SU-DHL-6 (cell line): ENCODE measurements at regions not wholly inside any gene's neighbourhood (a gene's known extent, or its start where the extent isn't known, plus 50 kb on each side); places are given as distances from the start of the nearest gene placed in this dataset.

Experiments used
- H2AFZ ChIP-seq: fragments of 200-600 bp; sonication (generic); 2 replicates; pipeline ENCODE4 v1.6.1; 2014; ENCODE audit warnings: low read depth, mild to moderate bottlenecking, moderate library complexity, mixed read lengths, antibody characterized with exemption, low read length; ENCODE audit not compliant: severe bottlenecking
- H3F3A ChIP-seq: fragments of 200-600 bp; shearing (Covaris generic); 2 replicates; pipeline ENCODE4 v1.6.0; 2016; ENCODE audit warnings: antibody characterized with exemption, mild to moderate bottlenecking; ENCODE audit not compliant: insufficient read depth
- H3K27ac ChIP-seq: fragments of 200-600 bp; sonication (generic); 2 replicates; pipeline ENCODE4 v1.5.1; 2016; ENCODE audit warnings: low read depth, mild to moderate bottlenecking, low read length, moderate library complexity, mixed read lengths
- H3K27me3 ChIP-seq: fragments of 200-600 bp; sonication (generic), shearing (Covaris generic); 2 replicates; pipeline ENCODE4 v1.6.0; 2014; ENCODE audit warnings: mild to moderate bottlenecking, low read length
- H3K36me3 ChIP-seq: fragments of 200-600 bp; sonication (generic); 2 replicates; pipeline ENCODE4 v1.6.1; 2014; ENCODE audit warnings: mild to moderate bottlenecking, low read length, mixed read lengths
- H3K4me2 ChIP-seq: fragments of 300-600, 200-600 bp; shearing (Covaris generic), sonication (generic); 2 replicates; pipeline ENCODE4 v1.6.0; 2014; ENCODE audit warnings: low read length, low read depth, mild to moderate bottlenecking; ENCODE audit not compliant: poor library complexity, severe bottlenecking
- H3K4me3 ChIP-seq: fragments of 200-600 bp; sonication (generic); 2 replicates; pipeline ENCODE4 v1.5.1; 2014; ENCODE audit warnings: antibody characterized with exemption, low read length, mild to moderate bottlenecking, mixed read lengths; ENCODE audit not compliant: insufficient read depth, poor library complexity, severe bottlenecking
- H3K79me2 ChIP-seq: fragments of 200-600 bp; sonication (generic); 2 replicates; pipeline ENCODE4 v1.6.1; 2014; ENCODE audit warnings: mild to moderate bottlenecking, low read length, moderate library complexity; ENCODE audit not compliant: insufficient read depth
- H3K9ac ChIP-seq: fragments of 200-600 bp; sonication (generic); 2 replicates; pipeline ENCODE4 v1.7.0; 2014; ENCODE audit warnings: mild to moderate bottlenecking, low read length
- H3K9me2 ChIP-seq: fragments of 200-600 bp; sonication (generic); replicated peaks from 2 replicates; pipeline ENCODE4 v1.6.1; 2014; ENCODE audit warnings: low read length; ENCODE audit not compliant: insufficient read depth
- H3K9me3 ChIP-seq: fragments of 200-600 bp; sonication (generic); 2 replicates; pipeline ENCODE4 v1.6.1; 2014; ENCODE audit warnings: low read length, mixed read lengths; ENCODE audit not compliant: insufficient read depth
- H4K20me1 ChIP-seq: fragments of 200-600 bp; sonication (generic); 2 replicates; pipeline ENCODE4 v1.6.1; 2014; ENCODE audit warnings: low read depth, mild to moderate bottlenecking, antibody characterized with exemption, low read length, moderate library complexity, mixed read lengths
- CTCF ChIP-seq: fragments of 200-600 bp; sonication (generic); IDR thresholded peaks from one replicate; pipeline ENCODE4 v1.5.1; 2017; ENCODE audit warnings: antibody characterized with exemption, mild to moderate bottlenecking, low read length, moderate library complexity; ENCODE audit not compliant: insufficient read depth, poor library complexity, severe bottlenecking
- EZH2phosphoT487 ChIP-seq: fragments of 200-600 bp; sonication (generic), shearing (Covaris generic); conservative IDR thresholded peaks from 2 replicates; pipeline ENCODE4 v1.6.1; 2018; ENCODE audit warnings: mild to moderate bottlenecking, antibody characterized with exemption, low read length, moderate library complexity, mixed read lengths

- Histone ChIP-seq H3K36me3 (0 out of 2 replicates have a peak, but pooled peaks cover 2% of the 10 kb centered on the region), H3K27me3 (no peaks in the 10 kb centered on the region), H3K79me2 (no peaks in the 10 kb centered on the region), H3K9me2 (no peaks in the 10 kb centered on the region), H2AFZ (no peak overlapping the region), H4K20me1 (no peaks in the 10 kb centered on the region), H3K9me3 (no peaks in the 10 kb centered on the region), H3K9ac (no peak overlapping the region), H3K4me3 (no peak overlapping the region), H3K4me2 (no peak overlapping the region), H3K27ac (no peak overlapping the region), H3F3A (no peaks in the 10 kb centered on the region)
- TF ChIP-seq CTCF (no peak), EZH2phosphoT487 (no peak)
These were observed 768.8 kb upstream of the GRAMD2B start for GRCh38 chr5:125654392-125654791.

- TF ChIP-seq EZH2phosphoT487 = no peak
- TF ChIP-seq CTCF = no peak
- Histone ChIP-seq H3K9ac (no peak overlapping the region), H4K20me1 (no peaks in the 10 kb centered on the region), H3K27me3 (no peaks in the 10 kb centered on the region), H3K36me3 (0 out of 2 replicates have a peak, but pooled peaks cover 2% of the 10 kb centered on the region), H3K79me2 (no peaks in the 10 kb centered on the region), H3K9me2 (no peaks in the 10 kb centered on the region), H2AFZ (no peak overlapping the region), H3K4me2 (no peak overlapping the region), H3K9me3 (no peaks in the 10 kb centered on the region), H3F3A (no peaks in the 10 kb centered on the region), H3K4me3 (no peak overlapping the region), H3K27ac (no peak overlapping the region)
These were observed 768.1 kb upstream of the GRAMD2B start for GRCh38 chr5:125655156-125655555.

GRCh38 chr5:125657936-125658335 is 765.3 kb upstream of the GRAMD2B start:
- no peak overlapping the region for H2AFZ ChIP-seq
- no peaks in the 10 kb centered on the region for H3F3A ChIP-seq
- no peak overlapping the region for H3K4me3 ChIP-seq
- H3K79me2 ChIP-seq = no peaks in the 10 kb centered on the region
- 0 out of 2 replicates have a peak, but pooled peaks cover 2% of the 10 kb centered on the region for H3K36me3 ChIP-seq
- H3K27ac ChIP-seq = no peak overlapping the region
- H3K9ac ChIP-seq = no peak overlapping the region
- H3K9me2 ChIP-seq = no peaks in the 10 kb centered on the region
- no peaks in the 10 kb centered on the region for H4K20me1 ChIP-seq
- TF ChIP-seq EZH2phosphoT487 (no peak), CTCF (no peak)
- no peak overlapping the region for H3K4me2 ChIP-seq
- H3K9me3 ChIP-seq = no peaks in the 10 kb centered on the region
- no peaks in the 10 kb centered on the region for H3K27me3 ChIP-seq
